ENCODE measurements at regions not wholly inside any gene's neighbourhood (a gene's known extent, or its start where the extent isn't known, plus 50 kb on each side); places are given as distances from the start of the nearest gene placed in this dataset.
A peak's percentile ranks its signal among the peaks of the same experiment; 100 is the strongest.

DNA sequence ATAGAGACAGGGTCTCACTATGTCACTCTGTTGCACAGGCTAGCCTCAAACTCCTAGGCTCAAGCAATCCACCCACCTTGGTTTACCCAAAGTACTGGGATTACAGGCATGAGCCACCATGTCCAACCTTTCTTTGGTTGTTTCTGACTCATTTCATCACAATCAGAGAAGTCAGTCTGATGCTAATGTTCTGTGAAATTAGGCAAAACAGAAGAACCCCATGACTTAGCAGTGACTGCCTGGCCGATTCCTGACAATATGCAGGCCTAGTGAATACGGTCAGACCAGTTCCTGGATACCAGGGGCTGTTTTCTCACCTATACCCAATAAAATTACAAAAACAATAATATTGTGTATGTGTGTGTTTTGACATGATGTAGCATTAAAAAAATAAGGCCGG lies 58.8 kb upstream of the BTN3A2 start:
- DNase-seq (ENCODE audit: low read depth in 1 of 2, low spot score in 1 of 2), result no peak
- no peak overlapping the region for H3K4me3 ChIP-seq
- peak overlapping the region; percentile 78; the same call in 1 of the 3 replicates for H3K4me2 ChIP-seq
- peaks cover 24% of the 10 kb centered on the region for H3K4me1 ChIP-seq
- ATAC-seq, result no peak
- 85% methylated on average over 3 of the region's 3 CpGs for WGBS (ENCODE audit: missing lambda C conversion rate)
- H3K9me3 ChIP-seq, result no peaks in the 10 kb centered on the region
- no peak for TF ChIP-seq MAFK (IDR thresholded peaks at IDR 0.05; ENCODE audit: partially characterized antibody)
- CTCF ChIA-PET, result no interaction called here
- POLR2A ChIA-PET, result no interaction called here
- peak overlapping the region; percentile 67 to 74; a peak in 2 of 6 replicates for H3K27ac ChIP-seq
- FAIRE-seq, result no peak

DNA sequence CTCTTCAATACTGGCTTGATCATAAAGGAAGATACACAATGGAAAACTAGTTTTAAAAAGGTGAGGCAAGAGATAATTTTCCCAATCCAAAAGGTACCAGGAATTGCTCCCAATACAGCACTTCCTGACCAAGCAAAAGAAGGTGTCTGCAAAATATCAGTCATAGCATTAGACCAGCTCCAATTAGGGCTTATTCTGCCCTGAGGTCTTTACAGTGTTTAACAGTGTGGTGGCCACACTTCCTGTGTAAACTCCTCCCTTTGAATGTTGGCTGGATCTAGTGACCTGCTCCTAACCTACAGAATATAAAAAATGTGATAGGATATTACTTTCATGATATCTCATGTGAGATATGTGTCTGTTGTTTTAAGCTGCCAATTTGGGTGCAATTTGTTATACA lies 57.1 kb upstream of the BTN3A2 start:
- H3K9me3 ChIP-seq, result no peaks in the 10 kb centered on the region
- CTCF ChIA-PET, result interaction anchor here (0.6 to 2.1 kb wide), 2 partner anchors 15 to 313 kb away, joined by 4 to 10 read pairs; no protein-coding TSS in a partner anchor
- TF ChIP-seq CBX2 (IDR thresholded peaks at IDR 0.05; ENCODE audit: borderline replicate concordance, low read depth), result no peak
- no peak for TF ChIP-seq MYC (IDR thresholded peaks at IDR 0.05; ENCODE audit: borderline replicate concordance, low read length)
- TF ChIP-seq NR3C1 (IDR thresholded peaks at IDR 0.05), result no peak
- no peak for TF ChIP-seq JUN (IDR thresholded peaks at IDR 0.05)
- TF ChIP-seq POLR2AphosphoS2 (conservative IDR thresholded peaks at IDR 0.05; ENCODE audit: low read length), result no peak
- no peak for TF ChIP-seq RARB (CRISPR knock-in tag; IDR thresholded peaks at IDR 0.05)
- ATAC-seq, result no peak
- H3K4me1 ChIP-seq, result peaks cover 24% of the 10 kb centered on the region
- DNase-seq (ENCODE audit: low read depth in 1 of 2, low spot score in 1 of 2), result no peak
- no peak overlapping the region for H3K4me2 ChIP-seq
- H3K4me3 ChIP-seq, result no peak overlapping the region
- FAIRE-seq, result no peak
- H3K27ac ChIP-seq, result 0 out of 6 replicates have a peak overlapping the region, but pooled peaks of 1 of the 2 experiments have one; percentile 36
- POLR2A ChIA-PET, result interaction anchor here (0.8 kb wide), 1 partner anchor 74 kb away, joined by 3 read pairs; no protein-coding TSS in a partner anchor

- Histone ChIP-seq H3K27ac (peak overlapping the region; percentile 46 to 80; a peak in 5 of 6 replicates), H3K4me2 (peak overlapping the region; percentile 95), H3K4me1 (peaks cover 20% of the 10 kb centered on the region), H3K9me3 (no peaks in the 10 kb centered on the region), H3K4me3 (no peak overlapping the region)
- no peak for TF ChIP-seq FOSL2 (IDR thresholded peaks at IDR 0.05)
- TF ChIP-seq FOSL2 (CRISPR knock-in tag; IDR thresholded peaks at IDR 0.05), result peak; percentile 30; the same call in 1 of the 2 replicates
- TF ChIP-seq JUN (IDR thresholded peaks at IDR 0.05), result no peak
- ChIA-PET POLR2A (interaction anchor here (0.6 to 2.0 kb wide), 7 partner anchors 14 to 121 kb away, joined by 3 to 12 read pairs (median 4); a partner anchor contains a TSS), CTCF (interaction anchor here (0.9 to 1.8 kb wide), 8 partner anchors 13 to 286 kb away, joined by 3 to 11 read pairs (median 4); no protein-coding TSS in a partner anchor)
- FAIRE-seq (no peak), DNase-seq (ENCODE audit: low read depth in 1 of 2, low spot score in 1 of 2) (peak in 1 of 2 experiments; percentile 45), ATAC-seq (peak in 1 of 2 experiments; percentile 9; a peak in 2 of 6 replicates)
- 22% methylated on average over 3 of the region's 3 CpGs for WGBS (ENCODE audit: missing lambda C conversion rate)
Observed at GRCh38 chr6:26309731-26310142, 55.3 kb upstream of the BTN3A2 start.

GRCh38 chr6:26311012-26311384 lies 54.0 kb upstream of the BTN3A2 start:
- POLR2A ChIA-PET, result no interaction called here
- TF ChIP-seq KDM1A (IDR thresholded peaks at IDR 0.05; ENCODE audit: low read depth) (no peak), SREBF2 (IDR thresholded peaks at IDR 0.05) (peak; percentile 42; the same call in 1 of the 2 replicates), CEBPB (IDR thresholded peaks at IDR 0.05) (no peak), ZC3H11A (IDR thresholded peaks at IDR 0.05) (no peak), POLR2A (IDR thresholded peaks at IDR 0.05; ENCODE audit: low read length) (no peak)
- DNase-seq (ENCODE audit: low read depth in 1 of 2, low spot score in 1 of 2), result peak in 1 of 2 experiments; percentile 69
- peaks cover 16% of the 10 kb centered on the region for H3K4me1 ChIP-seq
- peak overlapping the region; percentile 55 to 80; a peak in 5 of 6 replicates for H3K27ac ChIP-seq
- 1% methylated on average over 11 of the region's 11 CpGs for WGBS (ENCODE audit: missing lambda C conversion rate)
- FAIRE-seq, result no peak
- CTCF ChIA-PET, result interaction anchor here (0.7 kb wide), 1 partner anchor 20 kb away, joined by 3 read pairs; no protein-coding TSS in a partner anchor
- H3K4me2 ChIP-seq, result peak overlapping the region; percentile 95
- ATAC-seq, result peak; percentile 9 to 35; a peak in 3 of 6 replicates
- H3K4me3 ChIP-seq, result peak overlapping the region; percentile 69
- H3K9me3 ChIP-seq, result no peaks in the 10 kb centered on the region

DNA sequence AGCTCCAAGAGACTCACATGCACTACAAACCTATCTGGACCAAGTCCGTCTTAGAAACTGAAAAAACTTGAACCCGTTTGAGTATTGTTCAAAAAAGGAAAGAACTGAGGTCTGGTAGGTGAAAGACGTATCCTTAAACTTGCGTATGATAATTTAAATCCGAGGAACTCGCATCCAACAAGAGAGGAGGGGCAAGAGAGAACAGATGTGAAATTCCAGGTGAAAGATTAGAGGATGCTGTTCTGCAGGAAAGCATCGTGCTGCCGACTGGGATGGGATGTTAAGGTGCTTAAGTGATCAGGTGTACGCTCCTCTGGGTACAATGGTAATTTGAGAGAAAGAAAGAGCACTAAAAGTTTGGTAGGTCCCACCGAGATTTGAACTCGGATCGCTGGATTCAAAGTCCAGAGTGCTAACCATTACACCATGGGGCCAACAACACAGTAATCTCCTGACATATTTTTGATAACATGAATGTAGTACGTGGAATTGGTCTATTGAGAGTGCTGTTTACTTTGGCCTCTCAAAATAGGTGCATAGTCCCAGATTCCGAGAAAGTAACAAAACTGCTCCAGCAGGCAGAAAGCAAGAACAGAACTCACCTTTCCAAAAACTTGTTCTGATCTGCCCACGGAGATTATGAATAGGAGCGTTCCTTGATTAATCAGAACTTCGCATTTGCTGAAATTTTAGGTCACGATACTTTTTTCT lies 53.5 kb upstream of the BTN3A2 start:
- Histone ChIP-seq H3K4me3 (peak overlapping the region; percentile 69), H3K9me3 (no peaks in the 10 kb centered on the region), H3K4me2 (peak overlapping the region; percentile 95), H3K4me1 (peaks cover 16% of the 10 kb centered on the region), H3K27ac (peak overlapping the region; percentile 55 to 79; a peak in 5 of 6 replicates)
- CTCF ChIA-PET, result interaction anchor here (0.7 kb wide), 1 partner anchor 19 kb away, joined by 3 read pairs; no protein-coding TSS in a partner anchor
- peak; percentile 55 to 58 for ATAC-seq
- DNase-seq (ENCODE audit: low read depth in 1 of 2, low spot score in 1 of 2), result peak in 1 of 2 experiments; percentile 82
- POLR2A ChIA-PET, result no interaction called here
- no peak for TF ChIP-seq E2F6 (IDR thresholded peaks at IDR 0.05; ENCODE audit: borderline replicate concordance, low read depth)
- TF ChIP-seq SREBF2 (IDR thresholded peaks at IDR 0.05), result peak; percentile 59
- TF ChIP-seq CTCF (IDR thresholded peaks at IDR 0.05), result no peak
- peak in 1 of 2 experiments; percentile 25; a peak in 1 of 5 replicates for TF ChIP-seq JUN (IDR thresholded peaks at IDR 0.05)
- TF ChIP-seq, protein P1, sequence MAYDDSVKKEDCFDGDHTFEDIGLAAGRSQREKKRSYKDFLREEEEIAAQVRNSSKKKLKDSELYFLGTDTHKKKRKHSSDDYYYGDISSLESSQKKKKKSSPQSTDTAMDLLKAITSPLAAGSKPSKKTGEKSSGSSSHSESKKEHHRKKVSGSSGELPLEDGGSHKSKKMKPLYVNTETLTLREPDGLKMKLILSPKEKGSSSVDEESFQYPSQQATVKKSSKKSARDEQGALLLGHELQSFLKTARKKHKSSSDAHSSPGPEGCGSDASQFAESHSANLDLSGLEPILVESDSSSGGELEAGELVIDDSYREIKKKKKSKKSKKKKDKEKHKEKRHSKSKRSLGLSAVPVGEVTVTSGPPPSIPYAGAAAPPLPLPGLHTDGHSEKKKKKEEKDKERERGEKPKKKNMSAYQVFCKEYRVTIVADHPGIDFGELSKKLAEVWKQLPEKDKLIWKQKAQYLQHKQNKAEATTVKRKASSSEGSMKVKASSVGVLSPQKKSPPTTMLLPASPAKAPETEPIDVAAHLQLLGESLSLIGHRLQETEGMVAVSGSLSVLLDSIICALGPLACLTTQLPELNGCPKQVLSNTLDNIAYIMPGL (CRISPR knock-in tag; IDR thresholded peaks at IDR 0.05; ENCODE audit: borderline replicate concordance), result 0 out of 2 replicates have a peak, but pooled peaks have one; percentile 43
- FAIRE-seq, result no peak
- WGBS (ENCODE audit: missing lambda C conversion rate), result 3% methylated on average over 18 of the region's 18 CpGs

All from A549 (cell line).